H9 (cell line): ENCODE measurements at regions not wholly inside any gene's neighbourhood (a gene's known extent, or its start where the extent isn't known, plus 50 kb on each side); places are given as distances from the start of the nearest gene placed in this dataset.

Source experiments
- DNase-seq: peaks from one replicate; pipeline ENCODE4 v3.0.0-alpha.2; 2017
- H2AFZ ChIP-seq: one replicate; pipeline ENCODE4 v1.6.1; 2013; ENCODE audit warnings: mild to moderate bottlenecking, low read length, control low read depth, moderate library complexity
- H2AK5ac ChIP-seq: 2 replicates; pipeline ENCODE4 v1.6.1; 2013; ENCODE audit warnings: low read length, control low read depth, mixed read lengths; ENCODE audit not compliant: insufficient read length
- H2BK120ac ChIP-seq: one replicate; pipeline ENCODE4 v1.6.1; 2013; ENCODE audit warnings: low read depth, mild to moderate bottlenecking, low read length, control low read depth, inconsistent platforms; ENCODE audit not compliant: poor library complexity, severe bottlenecking
- H2BK12ac ChIP-seq: 2 replicates; pipeline ENCODE4 v1.6.1; 2013; ENCODE audit warnings: low read length, control low read depth, mixed read lengths, low read depth; ENCODE audit not compliant: insufficient read length
- H2BK15ac ChIP-seq: 2 replicates; pipeline ENCODE4 v1.6.1; 2013; ENCODE audit warnings: low read depth, low read length, control low read depth
- H2BK20ac ChIP-seq: one replicate; pipeline ENCODE4 v1.6.1; 2013; ENCODE audit warnings: low read depth, mild to moderate bottlenecking, low read length, control low read depth, inconsistent platforms; ENCODE audit not compliant: poor library complexity, severe bottlenecking
- H2BK5ac ChIP-seq: 2 replicates; pipeline ENCODE4 v1.6.1; 2013; ENCODE audit warnings: low read length, control low read depth, mixed read lengths; ENCODE audit not compliant: insufficient read length
- H3K14ac ChIP-seq: 2 replicates; pipeline ENCODE4 v1.6.1; 2013; ENCODE audit warnings: low read length, control low read depth; ENCODE audit not compliant: insufficient read depth
- H3K18ac ChIP-seq: 2 replicates; pipeline ENCODE4 v1.6.1; 2013; ENCODE audit warnings: low read depth, mild to moderate bottlenecking, mixed read lengths, low read length, control low read depth; ENCODE audit not compliant: insufficient read length
- H3K23ac ChIP-seq: 2 replicates; pipeline ENCODE4 v1.6.1; 2013; ENCODE audit warnings: low read length, control low read depth, mixed read lengths, low read depth; ENCODE audit not compliant: insufficient read length
- H3K23me2 ChIP-seq: 2 replicates; pipeline ENCODE4 v1.6.1; 2013; ENCODE audit warnings: low read depth, mild to moderate bottlenecking, mixed read lengths, low read length, control low read depth; ENCODE audit not compliant: insufficient read length, poor library complexity, severe bottlenecking
- H3K27ac ChIP-seq: 2 replicates; pipeline ENCODE4 v1.5.1; 2013; ENCODE audit warnings: low read length, control low read depth, mixed read lengths, low read depth; ENCODE audit not compliant: insufficient read length
- H3K27me3 ChIP-seq: 2 replicates; pipeline ENCODE4 v1.6.1; 2013; ENCODE audit warnings: low read length, control low read depth, inconsistent platforms; ENCODE audit not compliant: insufficient read depth
- H3K4ac ChIP-seq: 2 replicates; pipeline ENCODE4 v1.6.1; 2013; ENCODE audit warnings: low read depth, mild to moderate bottlenecking, control low read depth, inconsistent platforms, low read length, moderate library complexity
- H3K4me1 ChIP-seq: 2 replicates; pipeline ENCODE4 v1.6.1; 2013; ENCODE audit warnings: low read length, control low read depth, inconsistent platforms; ENCODE audit not compliant: insufficient read depth
- H3K4me2 ChIP-seq: 2 replicates; pipeline ENCODE4 v1.6.1; 2013; ENCODE audit warnings: low read length, control low read depth, mixed read lengths; ENCODE audit not compliant: insufficient read length, insufficient read depth
- H3K56ac ChIP-seq: 2 replicates; pipeline ENCODE4 v1.6.1; 2013; ENCODE audit warnings: low read depth, mild to moderate bottlenecking, mixed read lengths, low read length, control low read depth; ENCODE audit not compliant: insufficient read length
- H3K79me1 ChIP-seq: 2 replicates; pipeline ENCODE4 v1.6.1; 2013; ENCODE audit warnings: low read depth, mild to moderate bottlenecking, moderate library complexity, low read length, control low read depth, inconsistent platforms; ENCODE audit not compliant: insufficient read depth, poor library complexity, severe bottlenecking
- H3K79me2 ChIP-seq: 2 replicates; pipeline ENCODE4 v1.6.1; 2013; ENCODE audit warnings: low read length, control low read depth, inconsistent platforms; ENCODE audit not compliant: insufficient read depth
- H3K9ac ChIP-seq: 2 replicates; pipeline ENCODE4 v1.6.1; 2013; ENCODE audit warnings: low read length, control low read depth, mixed read lengths; ENCODE audit not compliant: insufficient read length; ENCODE audit errors: extremely low read depth
- H3K9me3 ChIP-seq: one replicate; pipeline ENCODE4 v1.6.1; 2013; ENCODE audit warnings: low read depth, low read length, inconsistent platforms; ENCODE audit not compliant: control insufficient read depth
- H3T11ph ChIP-seq: one replicate; pipeline ENCODE4 v1.6.1; 2013; ENCODE audit warnings: mild to moderate bottlenecking, low read length, control low read depth, inconsistent platforms
- H4K20me1 ChIP-seq: one replicate; pipeline ENCODE4 v1.6.1; 2013; ENCODE audit not compliant: control insufficient read depth, insufficient read length, insufficient read depth
- H4K5ac ChIP-seq: 2 replicates; pipeline ENCODE4 v1.6.1; 2013; ENCODE audit warnings: low read depth, mild to moderate bottlenecking, mixed read lengths, low read length, control low read depth; ENCODE audit not compliant: insufficient read length
- H4K8ac ChIP-seq: replicated peaks from 2 replicates; pipeline ENCODE4 v1.6.1; 2013; ENCODE audit warnings: low read length, control low read depth, mixed read lengths, low read depth; ENCODE audit not compliant: insufficient read length
- H4K91ac ChIP-seq: 2 replicates; pipeline ENCODE4 v1.6.1; 2013; ENCODE audit warnings: low read depth, mild to moderate bottlenecking, moderate library complexity, mixed read lengths, low read length, control low read depth; ENCODE audit not compliant: insufficient read length
- H3K27ac Mint-ChIP-seq, 3 experiments: 2 replicates in 2 of 3; 3 replicates in 1 of 3; pipeline ENCODE4 v1.8.0; 2020 to 2021; ENCODE audit warnings: mixed read lengths in 3 of 3, mild to moderate bottlenecking in 1 of 3, moderate library complexity in 1 of 3
- H3K27me3 Mint-ChIP-seq: 2 replicates; pipeline ENCODE4 v1.8.0; 2021; ENCODE audit warnings: low read depth, mild to moderate bottlenecking, moderate library complexity, mixed read lengths
- H3K36me3 Mint-ChIP-seq, 3 experiments: 2 replicates in 2 of 3; 3 replicates in 1 of 3; pipeline ENCODE4 v1.8.0; 2020 to 2021; ENCODE audit warnings: low read depth in 3 of 3, mixed read lengths in 3 of 3; ENCODE audit not compliant: insufficient read depth in 1 of 3
- H3K4me1 Mint-ChIP-seq, 2 experiments: 2 replicates each; pipeline ENCODE4 v1.8.0; 2020; ENCODE audit warnings: mixed read lengths in 2 of 2
- H3K4me3 Mint-ChIP-seq, 2 experiments: 2 replicates in 1 of 2; 3 replicates in 1 of 2; pipeline ENCODE4 v1.8.0; 2020 to 2021; ENCODE audit warnings: mild to moderate bottlenecking in 2 of 2, mixed read lengths in 2 of 2, moderate library complexity in 1 of 2
- H3K9me3 Mint-ChIP-seq, 2 experiments: 2 replicates in 1 of 2; 3 replicates in 1 of 2; pipeline ENCODE4 v1.8.0; 2020; ENCODE audit warnings: mild to moderate bottlenecking in 2 of 2, mixed read lengths in 2 of 2, moderate library complexity in 1 of 2
- CTCF ChIP-seq: fragments of 200-600 bp; sonication (generic); conservative IDR thresholded peaks from 3 replicates; pipeline ENCODE4 v1.8.0; 2021; ENCODE audit warnings: antibody characterized with exemption, mild to moderate bottlenecking

GRCh38 chr7:84317536-84317935 is 122.9 kb upstream of the SEMA3A start:
- H3K9me3 ChIP-seq: no peaks in the 10 kb centered on the region
- H4K20me1 ChIP-seq: no peaks in the 10 kb centered on the region
- no peaks in the 10 kb centered on the region for H3K27me3 ChIP-seq
- peaks cover 5 to 6% of the 10 kb centered on the region in 2 experiments; a peak in 3 of 5 replicates for H3K9me3 Mint-ChIP-seq
- peaks cover 2 to 8% (median 2%) of the 10 kb centered on the region in 3 experiments; a peak in 4 of 7 replicates for H3K36me3 Mint-ChIP-seq
- H4K91ac ChIP-seq: no peak overlapping the region
- no peak overlapping the region for H2BK120ac ChIP-seq
- no peak overlapping the region for H2AK5ac ChIP-seq
- no peak overlapping the region for H3K9ac ChIP-seq
- no peak for DNase-seq
- no peak overlapping the region for H3T11ph ChIP-seq
- H4K5ac ChIP-seq: no peak overlapping the region
- no peak overlapping the region for H3K27ac Mint-ChIP-seq
- no peak overlapping the region for H3K4me3 Mint-ChIP-seq
- H3K79me2 ChIP-seq: no peaks in the 10 kb centered on the region
- H3K4me1 Mint-ChIP-seq: no peaks in the 10 kb centered on the region
- H2BK15ac ChIP-seq: no peak overlapping the region
- H3K14ac ChIP-seq: no peak overlapping the region
- no peak overlapping the region for H3K18ac ChIP-seq
- no peaks in the 10 kb centered on the region for H3K23me2 ChIP-seq
- H3K27ac ChIP-seq: no peak overlapping the region
- H3K79me1 ChIP-seq: no peaks in the 10 kb centered on the region
- no peak overlapping the region for H3K56ac ChIP-seq
- H4K8ac ChIP-seq: no peak overlapping the region
- H2BK20ac ChIP-seq: no peak overlapping the region
- no peak overlapping the region for H2AFZ ChIP-seq
- no peaks in the 10 kb centered on the region for H3K4me1 ChIP-seq
- H3K4me2 ChIP-seq: no peak overlapping the region
- no peaks in the 10 kb centered on the region for H3K27me3 Mint-ChIP-seq
- H2BK5ac ChIP-seq: no peak overlapping the region
- no peak for TF ChIP-seq CTCF
- H3K4ac ChIP-seq: no peak overlapping the region
- no peak overlapping the region for H2BK12ac ChIP-seq
- H3K23ac ChIP-seq: no peak overlapping the region
